H1 (cell line): ENCODE measurements at regions not wholly inside any gene's neighbourhood (a gene's known extent, or its start where the extent isn't known, plus 50 kb on each side); places are given as distances from the start of the nearest gene placed in this dataset.

Source experiments
- CTCF ChIA-PET: fragments of 300-600 bp; sonication (Branson Sonifier 250); formaldehyde crosslinking; loops from one replicate; lab custom pipeline; 2021; ENCODE audit not compliant: partially characterized antibody; lab: Charles Lee
- POLR2A ChIA-PET: fragments of 300-600 bp; sonication (Branson Sonifier 250); formaldehyde crosslinking; loops from one replicate; lab custom pipeline; 2021; ENCODE audit warnings: inconsistent platforms; ENCODE audit not compliant: partially characterized antibody; lab: Charles Lee
- DNase-seq, 2 experiments: peaks; one replicate each; pipeline versions ENCODE4 v3.0.0 to v3.0.0-alpha.2; 2010 to 2022; ENCODE audit warnings: low spot score in 2 of 2, low read depth in 1 of 2, mixed read lengths in 1 of 2
- FAIRE-seq: peaks from 2 replicates; lab custom pipeline; 2011; peaks lifted over from hg19 to GRCh38; lab: Jason Lieb, UNC
- H2AFZ ChIP-seq: 2 replicates; pipeline ENCODE4 v1.8.1; 2012; ENCODE audit warnings: low read length, inconsistent platforms
- H2AK5ac ChIP-seq: 2 replicates; pipeline ENCODE4 v1.6.1; 2013; ENCODE audit warnings: low read depth, low read length
- H2BK120ac ChIP-seq: replicated peaks from 2 replicates; pipeline ENCODE3; 2013; ENCODE audit warnings: low read depth, low read length, inconsistent platforms
- H2BK12ac ChIP-seq: 2 replicates; pipeline ENCODE4 v1.6.1; 2013; ENCODE audit warnings: low read depth, low read length
- H2BK15ac ChIP-seq: 2 replicates; pipeline ENCODE4 v1.6.1; 2013; ENCODE audit warnings: low read length
- H2BK20ac ChIP-seq: 2 replicates; pipeline ENCODE4 v1.6.1; 2013; ENCODE audit warnings: low read length
- H2BK5ac ChIP-seq: 2 replicates; pipeline ENCODE4 v1.6.1; 2013; ENCODE audit warnings: low read depth, low read length
- H3K14ac ChIP-seq: 2 replicates; pipeline ENCODE4 v1.6.1; 2013; ENCODE audit warnings: inconsistent platforms; ENCODE audit not compliant: insufficient read length
- H3K18ac ChIP-seq: 2 replicates; pipeline ENCODE4 v1.6.1; 2013; ENCODE audit warnings: low read length; ENCODE audit errors: extremely low read depth
- H3K23ac ChIP-seq: 2 replicates; pipeline ENCODE4 v1.6.1; 2013; ENCODE audit warnings: inconsistent platforms; ENCODE audit not compliant: insufficient read length
- H3K23me2 ChIP-seq: 2 replicates; pipeline ENCODE4 v1.6.1; 2013; ENCODE audit warnings: low read depth, low read length
- H3K27ac ChIP-seq: 2 replicates; pipeline ENCODE4 v1.6.1; 2011; ENCODE audit warnings: low read depth, low read length, inconsistent platforms
- H3K27me3 ChIP-seq, 4 experiments: replicated peaks in 1 of 4; 1 replicate in 1 of 4; 2 replicates in 3 of 4; pipeline versions ENCODE4 v1.6.1 to v1.8.1; 2011 to 2013; ENCODE audit warnings: low read length in 3 of 4, mild to moderate bottlenecking in 3 of 4, inconsistent platforms in 2 of 4, mixed read lengths in 2 of 4, moderate library complexity in 1 of 4; ENCODE audit not compliant: control insufficient read depth in 3 of 4, insufficient read depth in 3 of 4; ENCODE audit errors: extremely low read depth in 1 of 4
- H3K36me3 ChIP-seq, 4 experiments: 2 replicates each; pipeline versions ENCODE4 v1.6.1 to v1.8.1; 2011 to 2013; ENCODE audit warnings: mild to moderate bottlenecking in 4 of 4, low read length in 3 of 4, moderate library complexity in 2 of 4, control low read depth in 1 of 4, inconsistent platforms in 1 of 4; ENCODE audit not compliant: insufficient read depth in 4 of 4, control insufficient read depth in 2 of 4
- H3K4ac ChIP-seq: replicated peaks from 2 replicates; pipeline ENCODE3; 2013; ENCODE audit warnings: low read length, low read depth, mixed read lengths, inconsistent platforms; ENCODE audit not compliant: insufficient read length
- H3K4me1 ChIP-seq, 4 experiments: replicated peaks in 1 of 4; 1 replicate in 1 of 4; 2 replicates in 3 of 4; pipeline versions ENCODE4 v1.6.1 to v1.8.1; 2011 to 2013; ENCODE audit warnings: low read length in 3 of 4, inconsistent platforms in 2 of 4, mixed read lengths in 1 of 4; ENCODE audit not compliant: insufficient read depth in 4 of 4, control insufficient read depth in 3 of 4
- H3K4me2 ChIP-seq, 2 experiments: 2 replicates each; pipeline versions ENCODE4 v1.6.1 to v1.8.1; 2011 to 2013; ENCODE audit warnings: low read depth in 2 of 2, low read length in 2 of 2, control low read depth in 1 of 2, inconsistent platforms in 1 of 2, mild to moderate bottlenecking in 1 of 2; ENCODE audit not compliant: insufficient read depth in 1 of 2
- H3K4me3 ChIP-seq, 4 experiments: fragments of 200-600, 300-600 bp in 1 of 4; sonication (generic), shearing (Covaris generic), sonication (Bioruptor Twin) in 1 of 4; 2 replicates each; pipeline versions ENCODE4 v1.5.1 to v1.8.1; 2011 to 2016; ENCODE audit warnings: low read length in 4 of 4, low read depth in 3 of 4, control low read depth in 2 of 4, inconsistent platforms in 2 of 4, mild to moderate bottlenecking in 2 of 4, mixed read lengths in 1 of 4, moderate library complexity in 1 of 4; ENCODE audit not compliant: insufficient read depth in 2 of 4; ENCODE audit errors: extremely low read depth in 1 of 4
- H3K56ac ChIP-seq: replicated peaks from 2 replicates; pipeline ENCODE3; 2013; ENCODE audit warnings: low read depth, mild to moderate bottlenecking, mixed read lengths, low read length, inconsistent platforms; ENCODE audit not compliant: insufficient read length
- H3K79me1 ChIP-seq: 2 replicates; pipeline ENCODE4 v1.6.1; 2013; ENCODE audit warnings: low read depth, low read length, control low read depth
- H3K79me2 ChIP-seq, 2 experiments: 2 replicates each; pipeline versions ENCODE4 v1.6.1 to v1.8.1; 2012 to 2013; ENCODE audit warnings: low read length in 2 of 2, mild to moderate bottlenecking in 2 of 2, inconsistent platforms in 1 of 2; ENCODE audit not compliant: insufficient read depth in 2 of 2, control insufficient read depth in 1 of 2
- H3K9ac ChIP-seq, 4 experiments: replicated peaks in 1 of 4; 1 replicate in 1 of 4; 2 replicates in 3 of 4; pipeline versions ENCODE4 v1.6.1 to v1.8.1; 2011 to 2013; ENCODE audit warnings: low read depth in 3 of 4, low read length in 3 of 4, control low read depth in 2 of 4, mild to moderate bottlenecking in 2 of 4, moderate library complexity in 2 of 4, inconsistent platforms in 1 of 4; ENCODE audit errors: extremely low read depth in 1 of 4
- H3K9me3 ChIP-seq, 2 experiments: 2 replicates each; pipeline versions ENCODE4 v1.6.1 to v1.8.1; 2012 to 2013; ENCODE audit warnings: mild to moderate bottlenecking in 2 of 2, moderate library complexity in 2 of 2, control low read depth in 1 of 2, inconsistent platforms in 1 of 2, low read depth in 1 of 2, low read length in 1 of 2, mixed read lengths in 1 of 2; ENCODE audit not compliant: insufficient read depth in 2 of 2
- H4K20me1 ChIP-seq, 2 experiments: replicated peaks in 1 of 2; 2 replicates each; pipeline versions ENCODE3 to v1.8.1; 2011 to 2013; ENCODE audit warnings: inconsistent platforms in 2 of 2, low read length in 2 of 2, mild to moderate bottlenecking in 1 of 2; ENCODE audit not compliant: insufficient read depth in 2 of 2, control insufficient read depth in 1 of 2
- H4K5ac ChIP-seq: 2 replicates; pipeline ENCODE4 v1.6.1; 2013; ENCODE audit warnings: low read length, low read depth, mixed read lengths, inconsistent platforms; ENCODE audit not compliant: insufficient read length
- H4K8ac ChIP-seq: 2 replicates; pipeline ENCODE4 v1.8.0; 2013; ENCODE audit warnings: mild to moderate bottlenecking, moderate library complexity, low read length, inconsistent platforms; ENCODE audit not compliant: insufficient read depth; ENCODE audit errors: extremely low read depth
- H4K91ac ChIP-seq: replicated peaks from 2 replicates; pipeline ENCODE3; 2013; ENCODE audit warnings: low read length, mixed read lengths, inconsistent platforms; ENCODE audit not compliant: insufficient read length
- ASH2L ChIP-seq: fragments of 200-600, 300-600 bp; sonication (generic); IDR thresholded peaks from one replicate; pipeline ENCODE4 v1.7.1; 2017; ENCODE audit warnings: low read length
- BRCA1 ChIP-seq: IDR thresholded peaks from 2 replicates; pipeline ENCODE4 v1.6.1; 2012; ENCODE audit warnings: low read depth, low read length, improper control_type of control experiment
- CEBPB ChIP-seq: IDR thresholded peaks from 2 replicates; pipeline ENCODE4 v1.6.1; 2012; ENCODE audit warnings: low read depth, low read length
- CTBP2 ChIP-seq: IDR thresholded peaks from 2 replicates; pipeline ENCODE4 v1.7.0; 2011; ENCODE audit warnings: borderline replicate concordance, mild to moderate bottlenecking, moderate library complexity, mixed read lengths, low read length; ENCODE audit not compliant: insufficient read depth, insufficient read length
- HDAC2 ChIP-seq, 2 experiments: fragments of 300-600 bp in 1 of 2; sonication (generic) in 1 of 2; IDR thresholded peaks; 2 replicates each; pipeline ENCODE4 v1.6.1; 2011 to 2012; ENCODE audit warnings: low read depth in 2 of 2, low read length in 2 of 2, mild to moderate bottlenecking in 2 of 2, moderate library complexity in 2 of 2, borderline replicate concordance in 1 of 2, inconsistent platforms in 1 of 2
- TBP ChIP-seq: IDR thresholded peaks from 2 replicates; pipeline ENCODE4 v1.6.1; 2011; ENCODE audit warnings: low read depth, low read length, improper control_type of control experiment
- ZNF274 ChIP-seq: IDR thresholded peaks from 2 replicates; pipeline ENCODE4 v1.7.0; 2012; ENCODE audit warnings: low read length, borderline replicate concordance; ENCODE audit errors: extremely low read depth
- WGBS, 2 experiments: shearing (Covaris generic) in 1 of 2; methylation state at CpG; one replicate each; pipeline versions ENCODE4 v1.1.6 to v1.1.7; 2013 to 2015; ENCODE audit warnings: low lambda C conversion rate in 2 of 2, mixed read lengths in 2 of 2, inconsistent platforms in 1 of 2, low coverage in 1 of 2, missing lambda C conversion rate in 1 of 2; ENCODE audit not compliant: insufficient replicate concordance in 2 of 2, insufficient coverage in 1 of 2, insufficient read length in 1 of 2; ENCODE audit errors: extremely low coverage in 1 of 2, missing lambda C conversion rate in 1 of 2; 5-methylcytosine and 5-hydroxymethylcytosine counted together

DNA sequence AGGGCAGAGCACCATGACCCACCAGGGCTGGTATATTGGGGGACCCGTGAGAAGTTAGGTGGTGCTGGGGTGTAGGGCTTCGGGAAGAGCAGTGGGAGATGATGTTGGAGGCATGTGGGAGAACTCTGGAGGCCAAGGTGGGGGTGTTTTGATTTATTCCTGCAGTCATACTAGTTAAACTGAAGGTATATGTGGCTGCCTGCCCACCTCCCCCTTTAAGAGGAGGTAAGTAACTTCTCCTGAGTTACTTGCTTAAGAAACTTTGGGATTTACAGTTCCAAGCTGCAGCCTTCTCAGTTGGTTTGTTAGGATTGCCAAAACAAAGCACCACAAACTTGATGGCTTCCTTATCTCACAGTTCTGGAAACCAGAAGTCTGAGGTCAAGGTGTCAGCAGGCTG lies 73.1 kb upstream of the AGBL1 start:
- Histone ChIP-seq H2BK120ac (no peak overlapping the region), H4K20me1 (no peaks in the 10 kb centered on the region), H3K23me2 (no peaks in the 10 kb centered on the region), H3K4me3 (no peak overlapping the region), H3K79me2 (no peaks in the 10 kb centered on the region), H2BK20ac (no peak overlapping the region), H3K4me1 (no peaks in the 10 kb centered on the region), H4K91ac (no peak overlapping the region), H3K14ac (no peak overlapping the region), H3K9ac (no peak overlapping the region), H3K27me3 (no peaks in the 10 kb centered on the region), H2BK12ac (no peak overlapping the region), H3K23ac (no peak overlapping the region), H3K79me1 (no peaks in the 10 kb centered on the region), H3K27ac (no peak overlapping the region), H3K4me2 (no peak overlapping the region), H3K36me3 (no peaks in the 10 kb centered on the region), H3K9me3 (no peaks in the 10 kb centered on the region), H4K5ac (no peak overlapping the region), H2BK15ac (no peak overlapping the region), H2AK5ac (no peak overlapping the region), H3K4ac (no peak overlapping the region), H3K56ac (no peak overlapping the region), H2BK5ac (no peak overlapping the region), H2AFZ (no peak overlapping the region), H3K18ac (no peak overlapping the region), H4K8ac (no peak overlapping the region)
- FAIRE-seq (no peak), DNase-seq (no peak)
- ChIA-PET POLR2A (no interaction called here), CTCF (interaction anchor here (1.2 kb wide), 1 partner anchor 26 kb away, joined by 3 read pairs; no protein-coding TSS in a partner anchor)
- TF ChIP-seq CTBP2 (no peak), CEBPB (no peak), HDAC2 (IDR thresholded peaks at IDR 0.05; ENCODE audit: borderline replicate concordance in 1 of 2, low read depth in 2 of 2, low read length in 2 of 2) (no peak), ZNF274 (no peak), TBP (no peak), ASH2L (no peak), BRCA1 (no peak)
- 94% methylated on average over 2 of the region's 2 CpGs; no CpG with 5 or more reads in 1 of the 2 experiments for WGBS, 2 experiments
